ENCODE measurements at regions not wholly inside any gene's neighbourhood (a gene's known extent, or its start where the extent isn't known, plus 50 kb on each side); places are given as distances from the start of the nearest gene placed in this dataset.

GRCh38 chr3:193869221-193870201, 266.4 kb upstream of the HES1 start:
- Histone ChIP-seq H3K27ac (ENCODE audit: low read depth, low read length) (no peak overlapping the region), H3K4me3 (ENCODE audit: low read length) (no peak overlapping the region), H3K4me1 (ENCODE audit: insufficient read depth, low read length) (no peaks in the 10 kb centered on the region), H3K27me3 (ENCODE audit: insufficient read depth, low read length, poor library complexity, severe bottlenecking) (no peaks in the 10 kb centered on the region), H3K36me3 (ENCODE audit: insufficient read depth, low read length) (no peaks in the 10 kb centered on the region), H3K9me3 (ENCODE audit: low read length) (no peaks in the 10 kb centered on the region)
- H3K9me3 Mint-ChIP-seq = no peaks in the 10 kb centered on the region
- DNase-seq = no peak
- no peak overlapping the region for H3K27ac Mint-ChIP-seq
- no peak overlapping the region for H3K4me3 Mint-ChIP-seq
- ChIA-PET POLR2A (no interaction called here), CTCF (no interaction called here)
- peaks cover 9 to 33% of the 10 kb centered on the region in 2 donors for H3K27me3 Mint-ChIP-seq
- no peaks in the 10 kb centered on the region for H3K36me3 Mint-ChIP-seq
- no peaks in the 10 kb centered on the region for H3K4me1 Mint-ChIP-seq

DNA sequence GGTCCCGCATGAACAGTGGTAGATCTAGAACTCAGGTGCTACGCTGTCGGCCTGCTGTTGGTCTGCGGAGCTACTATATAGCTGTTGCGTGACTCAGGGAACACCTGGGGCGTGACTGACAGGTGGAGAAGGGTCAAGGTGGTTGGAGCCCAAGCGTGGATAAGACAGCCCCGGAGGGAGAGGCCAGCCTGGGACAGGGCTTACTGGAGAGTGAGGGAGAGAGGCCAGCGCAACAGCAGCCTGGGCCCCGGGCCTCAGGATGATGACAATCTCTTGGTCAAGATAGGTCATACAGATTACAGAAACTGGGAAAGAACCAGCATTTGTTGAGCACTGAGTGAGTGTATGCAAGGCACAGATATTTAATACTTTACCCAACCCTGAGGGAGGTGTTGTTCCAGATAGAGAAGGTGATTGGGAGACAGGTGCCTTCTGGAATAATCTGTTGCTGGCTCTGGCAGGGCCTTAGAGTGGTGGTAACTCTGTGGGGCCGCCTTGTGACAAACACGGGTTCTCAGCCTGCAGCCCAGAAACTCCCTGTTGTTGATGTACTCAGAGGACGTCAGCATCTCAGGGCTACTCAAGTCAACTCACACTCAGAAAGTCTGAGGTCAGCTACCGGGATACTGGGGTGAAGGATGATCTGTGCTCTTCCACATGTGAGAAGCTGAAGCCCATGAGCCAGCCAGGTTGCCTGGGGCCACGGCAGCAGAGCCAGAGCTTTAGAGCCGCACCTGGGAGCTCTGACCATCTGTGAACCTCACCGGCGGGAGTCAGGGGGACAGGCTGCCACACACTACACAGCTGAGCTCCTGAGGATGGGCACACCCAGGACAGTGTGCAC, 265.4 kb upstream of the HES1 start:
- no peaks in the 10 kb centered on the region for H3K4me1 ChIP-seq (ENCODE audit: insufficient read depth, low read length)
- CTCF ChIA-PET = no interaction called here

GRCh38 chr3:193871220-193871485, 264.8 kb upstream of the HES1 start:
- Mint-ChIP-seq H3K27me3 (peaks cover 10 to 38% of the 10 kb centered on the region in 2 donors), H3K4me3 (no peak overlapping the region), H3K36me3 (no peaks in the 10 kb centered on the region), H3K27ac (no peak overlapping the region), H3K9me3 (no peaks in the 10 kb centered on the region), H3K4me1 (no peaks in the 10 kb centered on the region)
- POLR2A ChIA-PET = no interaction called here
- CTCF ChIA-PET = no interaction called here
- no peaks in the 10 kb centered on the region for H3K27me3 ChIP-seq (ENCODE audit: insufficient read depth, low read length, poor library complexity, severe bottlenecking)
- DNase-seq = no peak
- H3K27ac ChIP-seq (ENCODE audit: low read depth, low read length) = no peak overlapping the region
- no peaks in the 10 kb centered on the region for H3K9me3 ChIP-seq (ENCODE audit: low read length)
- H3K36me3 ChIP-seq (ENCODE audit: insufficient read depth, low read length) = no peaks in the 10 kb centered on the region
- no peak overlapping the region for H3K4me3 ChIP-seq (ENCODE audit: low read length)
- H3K4me1 ChIP-seq (ENCODE audit: insufficient read depth, low read length) = no peaks in the 10 kb centered on the region

More for the DNA sequence above, 265.4 kb upstream of the HES1 start:
- Mint-ChIP-seq H3K27me3 (peaks cover 7 to 38% of the 10 kb centered on the region in 2 donors), H3K36me3 (no peaks in the 10 kb centered on the region), H3K4me3 (no peak overlapping the region), H3K27ac (no peak overlapping the region), H3K9me3 (no peaks in the 10 kb centered on the region), H3K4me1 (no peaks in the 10 kb centered on the region)
- no peaks in the 10 kb centered on the region for H3K36me3 ChIP-seq (ENCODE audit: insufficient read depth, low read length)
- POLR2A ChIA-PET = no interaction called here
- no peak for DNase-seq
- no peaks in the 10 kb centered on the region for H3K27me3 ChIP-seq (ENCODE audit: insufficient read depth, low read length, poor library complexity, severe bottlenecking)
- no peaks in the 10 kb centered on the region for H3K9me3 ChIP-seq (ENCODE audit: low read length)
- no peak overlapping the region for H3K4me3 ChIP-seq (ENCODE audit: low read length)
- H3K27ac ChIP-seq (ENCODE audit: low read depth, low read length) = no peak overlapping the region

GRCh38 chr3:193872265-193872753, 263.6 kb upstream of the HES1 start:
- Histone ChIP-seq H3K4me3 (ENCODE audit: low read length) (no peak overlapping the region), H3K36me3 (ENCODE audit: insufficient read depth, low read length) (no peaks in the 10 kb centered on the region), H3K9me3 (ENCODE audit: low read length) (no peaks in the 10 kb centered on the region), H3K4me1 (ENCODE audit: insufficient read depth, low read length) (no peaks in the 10 kb centered on the region), H3K27ac (ENCODE audit: low read depth, low read length) (no peak overlapping the region), H3K27me3 (ENCODE audit: insufficient read depth, low read length, poor library complexity, severe bottlenecking) (no peaks in the 10 kb centered on the region)
- ChIA-PET POLR2A (no interaction called here), CTCF (no interaction called here)
- Mint-ChIP-seq H3K9me3 (no peaks in the 10 kb centered on the region), H3K4me3 (no peak overlapping the region), H3K27me3 (peaks cover 15 to 43% of the 10 kb centered on the region in 2 donors), H3K36me3 (no peaks in the 10 kb centered on the region), H3K27ac (no peak overlapping the region), H3K4me1 (no peaks in the 10 kb centered on the region)
- DNase-seq = no peak

- no peak overlapping the region for H3K27ac ChIP-seq (ENCODE audit: low read depth, low read length)
- Mint-ChIP-seq H3K4me3 (no peak overlapping the region), H3K27ac (no peak overlapping the region), H3K27me3 (peaks cover 16 to 33% of the 10 kb centered on the region in 2 donors), H3K9me3 (no peaks in the 10 kb centered on the region), H3K36me3 (no peaks in the 10 kb centered on the region), H3K4me1 (no peaks in the 10 kb centered on the region)
- H3K4me1 ChIP-seq (ENCODE audit: insufficient read depth, low read length) = no peaks in the 10 kb centered on the region
- CTCF ChIA-PET = no interaction called here
- H3K9me3 ChIP-seq (ENCODE audit: low read length) = no peaks in the 10 kb centered on the region
- no peaks in the 10 kb centered on the region for H3K27me3 ChIP-seq (ENCODE audit: insufficient read depth, low read length, poor library complexity, severe bottlenecking)
- no peak for DNase-seq
- no peak overlapping the region for H3K4me3 ChIP-seq (ENCODE audit: low read length)
- H3K36me3 ChIP-seq (ENCODE audit: insufficient read depth, low read length) = no peaks in the 10 kb centered on the region
- POLR2A ChIA-PET = no interaction called here
These were observed 262.3 kb upstream of the HES1 start for GRCh38 chr3:193873426-193874201.

GRCh38 chr3:193874512-193874911, 261.4 kb upstream of the HES1 start:
- H3K4me3 Mint-ChIP-seq = no peak overlapping the region
- peaks cover 13 to 35% of the 10 kb centered on the region in 2 donors for H3K27me3 Mint-ChIP-seq
- Histone ChIP-seq H3K4me1 (ENCODE audit: insufficient read depth, low read length) (no peaks in the 10 kb centered on the region), H3K4me3 (ENCODE audit: low read length) (no peak overlapping the region), H3K27me3 (ENCODE audit: insufficient read depth, low read length, poor library complexity, severe bottlenecking) (no peaks in the 10 kb centered on the region), H3K36me3 (ENCODE audit: insufficient read depth, low read length) (no peaks in the 10 kb centered on the region), H3K9me3 (ENCODE audit: low read length) (no peaks in the 10 kb centered on the region), H3K27ac (ENCODE audit: low read depth, low read length) (no peak overlapping the region)
- ChIA-PET POLR2A (no interaction called here), CTCF (no interaction called here)
- no peaks in the 10 kb centered on the region for H3K4me1 Mint-ChIP-seq
- DNase-seq = no peak
- no peaks in the 10 kb centered on the region for H3K36me3 Mint-ChIP-seq
- no peaks in the 10 kb centered on the region for H3K9me3 Mint-ChIP-seq
- no peak overlapping the region for H3K27ac Mint-ChIP-seq

DNA sequence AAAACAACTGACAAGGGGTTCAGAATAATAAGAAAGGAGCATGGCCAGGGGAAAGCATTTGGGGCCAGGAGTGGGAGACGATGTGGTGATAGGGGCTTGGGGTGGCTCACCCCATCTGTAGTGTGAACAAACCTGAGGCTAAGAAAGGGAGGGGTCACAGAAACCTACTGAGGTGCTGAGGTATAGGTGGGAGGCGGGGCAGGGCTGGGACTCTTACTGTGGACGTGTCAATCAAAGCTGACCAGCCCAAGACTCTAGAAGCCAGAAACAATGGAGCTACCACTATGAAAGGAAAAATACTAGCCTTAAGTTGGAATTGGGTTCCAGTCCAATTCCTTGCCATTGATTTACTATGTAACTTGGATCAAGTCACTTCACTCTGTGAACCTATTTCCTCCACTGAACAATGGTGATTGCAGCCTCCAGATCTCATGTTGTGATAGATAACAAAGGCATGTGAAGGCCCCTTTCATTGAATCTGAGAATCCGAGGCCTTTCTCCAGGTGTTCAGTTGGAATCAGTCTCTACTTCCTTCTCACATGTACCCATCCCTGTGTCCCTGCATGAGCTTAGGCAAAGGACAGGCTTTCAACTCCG, 260.9 kb upstream of the HES1 start:
- CTCF ChIA-PET = no interaction called here
- POLR2A ChIA-PET = no interaction called here
- Histone ChIP-seq H3K9me3 (ENCODE audit: low read length) (no peaks in the 10 kb centered on the region), H3K4me1 (ENCODE audit: insufficient read depth, low read length) (no peaks in the 10 kb centered on the region), H3K36me3 (ENCODE audit: insufficient read depth, low read length) (no peaks in the 10 kb centered on the region), H3K27ac (ENCODE audit: low read depth, low read length) (no peak overlapping the region), H3K4me3 (ENCODE audit: low read length) (no peak overlapping the region), H3K27me3 (ENCODE audit: insufficient read depth, low read length, poor library complexity, severe bottlenecking) (no peaks in the 10 kb centered on the region)
- no peak overlapping the region for H3K27ac Mint-ChIP-seq
- H3K4me3 Mint-ChIP-seq = no peak overlapping the region
- H3K36me3 Mint-ChIP-seq = no peaks in the 10 kb centered on the region
- H3K4me1 Mint-ChIP-seq = no peaks in the 10 kb centered on the region
- no peaks in the 10 kb centered on the region for H3K9me3 Mint-ChIP-seq
- peaks cover 11 to 35% of the 10 kb centered on the region in 2 donors for H3K27me3 Mint-ChIP-seq
- no peak for DNase-seq

Measured in CD8-positive, alpha-beta memory T cell (primary cell).